PC-3 (cell line): ENCODE measurements at regions not wholly inside any gene's neighbourhood (a gene's known extent, or its start where the extent isn't known, plus 50 kb on each side); places are given as distances from the start of the nearest gene placed in this dataset.

Source experiments
- ATAC-seq: fragments of 200-7000 bp; cut with Tn5 transposase; 2 replicates; pipeline ENCODE4 v1.9.1; 2020; ENCODE audit warnings: mild to moderate bottlenecking, moderate library complexity
- BruUV-seq: library from RNA; stranded (reverse); fragments of 400-500 nt; replicated peaks from 2 replicates; lab custom pipeline; 2021; lab: Mats Ljungman, UMichigan
- CTCF ChIA-PET: fragments of 300-600 bp; sonication (Branson Sonifier 250); formaldehyde crosslinking; loops from one replicate; lab custom pipeline; 2022; ENCODE audit warnings: antibody characterized with exemption; lab: Charles Lee
- POLR2A ChIA-PET: fragments of 300-600 bp; sonication (Branson Sonifier 250); formaldehyde crosslinking; loops from one replicate; lab custom pipeline; 2022; ENCODE audit warnings: antibody characterized with exemption; ENCODE audit not compliant: unreplicated experiment; lab: Charles Lee
- DNase-seq: peaks from one replicate; pipeline ENCODE4 v3.0.0-alpha.2; 2015
- H2AFZ ChIP-seq: fragments of 300-600 bp; sonication (generic); 2 replicates; pipeline ENCODE4 v1.6.0; 2016; ENCODE audit warnings: antibody characterized with exemption, low read length
- H3F3A ChIP-seq: fragments of 300-600 bp; sonication (generic); one replicate; pipeline ENCODE4 v1.6.0; 2017; ENCODE audit warnings: antibody characterized with exemption, low read length, control low read depth, mild to moderate bottlenecking; ENCODE audit not compliant: unreplicated experiment
- H3K27ac ChIP-seq: fragments of 300-600 bp; sonication (generic); 2 replicates; pipeline ENCODE4 v1.5.1; 2016; ENCODE audit warnings: mild to moderate bottlenecking, low read length
- H3K27me3 ChIP-seq: fragments of 300-600 bp; sonication (generic); 2 replicates; pipeline ENCODE4 v1.6.1; 2016; ENCODE audit warnings: low read length, mixed read lengths
- H3K36me3 ChIP-seq: fragments of 300-600 bp; sonication (generic); 2 replicates; pipeline ENCODE4 v1.6.1; 2016; ENCODE audit warnings: low read depth, mixed run types, low read length, mixed read lengths
- H3K4me1 ChIP-seq: fragments of 300-600 bp; sonication (generic); 2 replicates; pipeline ENCODE4 v1.5.1; 2016; ENCODE audit warnings: low read length; ENCODE audit not compliant: insufficient read depth
- H3K4me2 ChIP-seq: fragments of 300-600 bp; sonication (generic); 2 replicates; pipeline ENCODE4 v1.6.0; 2016; ENCODE audit warnings: low read length
- H3K4me3 ChIP-seq: fragments of 300-600 bp; sonication (generic); 2 replicates; pipeline ENCODE4 v1.5.1; 2016; ENCODE audit warnings: mild to moderate bottlenecking, low read length, mixed read lengths
- H3K79me2 ChIP-seq: fragments of 300-600 bp; sonication (generic); 2 replicates; pipeline ENCODE4 v1.6.1; 2017; ENCODE audit warnings: low read length, mixed read lengths
- H3K9ac ChIP-seq: fragments of 300-600 bp; sonication (generic); 2 replicates; pipeline ENCODE4 v1.6.0; 2016; ENCODE audit warnings: mild to moderate bottlenecking, low read length
- H3K9me2 ChIP-seq: fragments of 300-600 bp; sonication (generic); replicated peaks from 2 replicates; pipeline ENCODE4 v1.6.1; 2016; ENCODE audit warnings: mixed run types, low read length, mixed read lengths
- H3K9me3 ChIP-seq: fragments of 300-600 bp; sonication (generic); 2 replicates; pipeline ENCODE4 v1.6.1; 2016; ENCODE audit warnings: low read length, mixed read lengths
- H4K20me1 ChIP-seq: fragments of 300-600 bp; sonication (generic); 2 replicates; pipeline ENCODE4 v1.6.1; 2016; ENCODE audit warnings: low read length, mixed read lengths
- CTCF ChIP-seq: fragments of 300-600 bp; sonication (generic); conservative IDR thresholded peaks from 2 replicates; pipeline ENCODE4 v1.5.1; 2017; ENCODE audit warnings: antibody characterized with exemption, low read depth, mild to moderate bottlenecking, low read length
- EZH2 ChIP-seq: fragments of 300-600 bp; sonication (generic); IDR thresholded peaks from one replicate; pipeline ENCODE4 v1.6.1; 2017; ENCODE audit warnings: antibody characterized with exemption, mild to moderate bottlenecking, low read length; ENCODE audit not compliant: unreplicated experiment
- EZH2phosphoT487 ChIP-seq: fragments of 300-600 bp; sonication (generic); IDR thresholded peaks from 2 replicates; pipeline ENCODE4 v1.6.1; 2018; ENCODE audit warnings: mild to moderate bottlenecking, antibody characterized with exemption, low read length, borderline replicate concordance
- intact Hi-C: fragments of 100-400 bp; cut with micrococcal nuclease; formaldehyde crosslinking; loops from 2 replicates; pipeline ENCODE4 v1.9.0; 2023

DNA sequence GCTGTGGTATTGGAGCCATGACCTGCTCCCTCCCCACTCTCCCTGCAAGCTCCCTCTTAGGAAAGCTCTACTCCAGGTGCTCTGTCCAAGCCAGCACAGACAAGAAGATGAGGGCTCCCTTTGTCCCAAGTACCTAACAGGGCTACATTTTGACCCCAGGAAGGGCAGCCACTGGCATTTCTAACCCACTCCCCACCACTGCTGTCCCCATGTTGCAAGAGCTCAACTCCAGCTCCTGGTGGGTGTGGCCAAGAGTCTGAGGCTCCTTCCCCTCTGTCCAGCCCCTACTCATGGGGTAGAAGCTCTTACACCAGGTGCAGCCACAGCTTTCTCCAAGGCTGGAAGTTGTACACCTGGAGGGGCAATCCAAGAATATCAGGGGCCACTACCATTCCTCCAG is 127.0 kb upstream of the NPAS2 start:
- TF ChIP-seq EZH2phosphoT487 (no peak), CTCF (no peak), EZH2 (no peak)
- Histone ChIP-seq H3K9ac (no peak overlapping the region), H3K27me3 (no peaks in the 10 kb centered on the region), H3K9me3 (peaks cover 12% of the 10 kb centered on the region), H2AFZ (no peak overlapping the region), H3K9me2 (no peaks in the 10 kb centered on the region), H4K20me1 (no peaks in the 10 kb centered on the region), H3K79me2 (no peaks in the 10 kb centered on the region), H3K4me3 (no peak overlapping the region), H3K4me1 (no peaks in the 10 kb centered on the region), H3K4me2 (no peak overlapping the region), H3K36me3 (no peaks in the 10 kb centered on the region), H3K27ac (no peak overlapping the region), H3F3A (no peaks in the 10 kb centered on the region)
- CTCF ChIA-PET, result no interaction called here
- ATAC-seq, result no peak
- POLR2A ChIA-PET, result no interaction called here
- BruUV-seq, result no TSS peak
- intact Hi-C loops, result no loop called here
- no peak for DNase-seq

GRCh38 chr2:100699131-100699530 is 120.8 kb upstream of the NPAS2 start:
- ATAC-seq (no peak), DNase-seq (no peak)
- Histone ChIP-seq H3K27me3 (no peaks in the 10 kb centered on the region), H3F3A (no peaks in the 10 kb centered on the region), H2AFZ (no peak overlapping the region), H3K9me3 (peaks cover 12% of the 10 kb centered on the region), H3K79me2 (no peaks in the 10 kb centered on the region), H3K4me3 (no peak overlapping the region), H3K4me1 (no peaks in the 10 kb centered on the region), H3K4me2 (no peak overlapping the region), H3K27ac (no peak overlapping the region), H4K20me1 (no peaks in the 10 kb centered on the region), H3K36me3 (no peaks in the 10 kb centered on the region), H3K9ac (no peak overlapping the region), H3K9me2 (no peaks in the 10 kb centered on the region)
- ChIA-PET CTCF (no interaction called here), POLR2A (no interaction called here)
- BruUV-seq, result no TSS peak
- no peak for TF ChIP-seq EZH2phosphoT487
- TF ChIP-seq EZH2, result no peak
- TF ChIP-seq CTCF, result no peak
- intact Hi-C loops, result no loop called here

DNA sequence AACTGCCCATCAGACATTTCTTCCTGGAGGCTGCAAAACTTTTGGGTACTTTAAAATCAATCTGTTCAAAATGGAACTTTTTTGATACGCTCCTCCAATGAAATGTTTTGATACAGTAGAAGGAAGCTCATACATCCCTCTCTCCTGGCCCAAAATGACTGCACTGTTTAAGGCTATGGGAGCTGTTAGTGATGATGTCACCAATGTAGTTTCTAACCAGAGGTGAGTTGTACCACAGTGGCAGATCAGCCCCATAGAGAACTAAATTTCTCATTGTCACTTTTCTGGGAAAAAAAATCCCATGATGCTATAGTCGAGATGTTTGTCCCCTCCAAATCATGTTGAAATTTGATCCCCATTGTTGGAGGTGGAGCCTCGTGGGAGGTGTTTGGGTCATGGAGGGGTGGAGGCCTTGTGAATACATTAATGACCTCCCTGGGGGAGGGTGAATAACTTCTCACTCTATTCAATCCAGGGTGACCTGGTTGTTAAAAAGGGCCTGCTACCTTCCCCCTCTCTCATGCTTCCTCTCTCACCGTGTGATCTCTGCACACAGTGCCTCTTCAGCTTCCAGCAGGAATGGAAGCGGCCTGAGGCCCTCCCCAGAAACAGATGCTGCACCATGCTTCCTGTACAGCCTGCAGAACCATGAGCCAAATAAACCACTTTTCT is 117.4 kb upstream of the NPAS2 start:
- ChIA-PET CTCF (no interaction called here), POLR2A (no interaction called here)
- Histone ChIP-seq H3K4me1 (no peaks in the 10 kb centered on the region), H3K4me2 (no peak overlapping the region), H3K36me3 (no peaks in the 10 kb centered on the region), H3K9ac (no peak overlapping the region), H3K4me3 (no peak overlapping the region), H3K9me2 (no peaks in the 10 kb centered on the region), H3K27ac (no peak overlapping the region), H3K9me3 (peaks cover 2% of the 10 kb centered on the region; the same call in 1 of the 2 replicates), H3K27me3 (no peaks in the 10 kb centered on the region), H3F3A (no peaks in the 10 kb centered on the region), H4K20me1 (no peaks in the 10 kb centered on the region), H2AFZ (no peak overlapping the region), H3K79me2 (no peaks in the 10 kb centered on the region)
- intact Hi-C loops, result no loop called here
- no TSS peak for BruUV-seq
- TF ChIP-seq EZH2phosphoT487 (no peak), CTCF (no peak), EZH2 (no peak)
- ATAC-seq, result no peak
- no peak for DNase-seq
